GM19468 (cell line): ENCODE measurements at regions not wholly inside any gene's neighbourhood (a gene's known extent, or its start where the extent isn't known, plus 50 kb on each side); places are given as distances from the start of the nearest gene placed in this dataset.

Experiments used
- ATAC-seq: cut with Tn5 transposase; IDR thresholded peaks from one replicate; pipeline ENCODE4 v1.9.1; 2021; ENCODE audit warnings: mild to moderate bottlenecking, moderate library complexity, moderate number of reproducible peaks; ENCODE audit not compliant: unreplicated experiment; ENCODE audit errors: extremely low read depth

DNA sequence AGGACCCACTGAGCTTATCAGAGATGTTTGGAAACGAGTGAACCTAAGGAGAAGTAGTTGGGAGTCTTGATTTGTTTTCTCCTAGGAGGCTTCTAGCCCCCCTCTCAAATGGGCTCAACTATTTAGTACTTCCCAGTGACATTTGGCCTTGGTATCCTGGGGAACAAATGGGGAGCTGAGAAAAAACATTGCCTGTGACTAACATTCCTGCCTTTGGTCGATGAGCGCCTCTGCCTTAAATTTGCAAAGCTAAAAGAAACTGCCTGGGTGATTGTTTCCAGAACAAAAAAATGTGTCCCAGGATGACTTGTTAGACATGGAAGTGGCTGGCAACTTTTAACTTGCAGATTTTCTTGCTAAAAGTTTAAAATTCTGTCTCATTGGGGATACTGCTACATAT lies 58.8 kb upstream of the IGFBP7 start:
- no peak for ATAC-seq

DNA sequence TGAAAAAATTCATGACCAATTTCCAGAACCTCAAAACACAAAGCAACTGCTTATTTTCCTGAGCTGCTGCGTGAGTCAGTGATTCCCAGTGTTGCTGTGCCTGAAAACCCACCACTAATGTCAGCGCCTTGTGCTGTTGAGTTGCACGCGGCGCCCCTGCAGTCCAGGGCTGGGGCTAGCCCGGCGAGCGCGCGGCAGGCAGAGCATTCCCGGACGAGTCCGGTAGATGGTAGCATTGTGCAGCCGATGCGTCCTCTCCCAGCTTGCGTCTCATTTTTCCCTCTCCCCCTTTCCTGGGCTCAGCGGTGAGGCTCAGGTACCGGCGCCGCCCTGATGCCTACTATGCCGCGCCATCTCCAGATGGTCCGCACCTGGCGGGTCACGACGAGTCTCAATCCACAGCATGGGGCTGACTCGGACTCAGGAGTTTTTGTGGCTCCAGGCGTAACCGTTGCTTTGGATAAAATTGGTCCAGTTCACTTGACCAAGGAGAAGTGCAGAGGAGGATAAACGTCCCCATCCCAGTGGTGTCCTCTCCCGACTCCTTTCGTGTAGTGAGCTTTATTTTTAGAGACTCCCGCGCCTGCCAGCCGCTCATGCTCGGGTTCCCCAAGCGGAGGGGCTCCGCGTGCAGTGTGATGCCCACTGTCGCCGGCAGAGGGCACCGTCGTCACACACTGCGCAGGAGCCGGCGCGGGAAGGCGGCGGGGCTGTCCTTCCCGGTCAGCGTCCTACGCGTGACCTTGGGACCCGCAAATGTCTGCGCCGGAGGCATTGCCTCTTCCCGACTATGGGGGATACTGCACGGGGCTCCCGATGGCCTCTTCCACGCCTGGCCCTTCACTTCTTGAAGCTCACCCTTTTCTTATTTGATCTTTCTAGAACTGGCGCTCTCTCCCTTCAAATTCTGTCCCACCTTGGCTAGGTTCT lies 53.6 kb upstream of the IGFBP7 start:
- peak; percentile 92 for ATAC-seq

DNA sequence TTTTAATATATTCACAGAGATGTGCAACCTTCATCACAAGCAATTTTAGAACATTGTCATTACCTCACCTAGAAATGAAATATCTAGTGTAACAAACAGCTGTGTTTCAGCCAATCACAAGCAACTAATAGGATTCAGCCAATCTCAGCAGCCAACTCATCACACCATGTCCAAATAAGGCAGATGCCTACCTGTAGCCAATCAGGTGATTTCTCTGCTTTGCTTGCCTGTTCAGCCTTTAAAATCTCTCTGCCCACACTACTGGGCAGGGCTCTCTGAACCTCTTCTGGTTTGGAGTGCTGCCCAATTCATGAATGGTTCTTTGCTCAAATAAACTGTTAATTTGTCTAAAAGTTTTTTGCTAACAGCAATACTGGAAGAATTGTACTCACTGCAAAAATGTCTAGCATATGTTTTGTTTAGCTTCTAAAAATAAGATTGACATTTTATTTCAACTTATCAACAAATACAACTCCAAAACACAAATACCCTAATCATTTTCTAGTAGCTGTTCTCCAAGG lies 52.4 kb upstream of the IGFBP7 start:
- no peak for ATAC-seq
